ENCODE measurements at regions not wholly inside any gene's neighbourhood (a gene's known extent, or its start where the extent isn't known, plus 50 kb on each side); places are given as distances from the start of the nearest gene placed in this dataset.

GRCh38 chr2:8138923-8139667 is 542.8 kb upstream of the ID2 start:
- Mint-ChIP-seq H3K36me3 (ENCODE audit: low read depth) (no peaks in the 10 kb centered on the region), H3K27me3 (ENCODE audit: insufficient read depth) (no peaks in the 10 kb centered on the region), H3K27ac (no peak overlapping the region), H3K9me3 (no peaks in the 10 kb centered on the region), H3K4me3 (no peak overlapping the region), H3K4me1 (peaks cover 8% of the 10 kb centered on the region)
- no peak overlapping the region for H3K4me3 ChIP-seq (ENCODE audit: low read length)
- no peaks in the 10 kb centered on the region for H3K9me3 ChIP-seq (ENCODE audit: control insufficient read depth, low read length)
- no peak for TF ChIP-seq CTCF (conservative IDR thresholded peaks at IDR 0.05)
- DNase-seq: no peak
- no peak overlapping the region for H3K27ac ChIP-seq (ENCODE audit: low read depth, low read length)
- no peak overlapping the region for H3K9ac ChIP-seq (ENCODE audit: extremely low read depth, low read length, poor library complexity, severe bottlenecking)
- WGBS, 2 experiments (ENCODE audit: insufficient coverage in 1 of 2, insufficient read length in 1 of 2): 89 to 93% methylated on average over 3 to 10 of the region's 10 CpGs
- no peaks in the 10 kb centered on the region for H3K4me1 ChIP-seq (ENCODE audit: control insufficient read depth, insufficient read depth, low read length)
- H3K27me3 ChIP-seq (ENCODE audit: control insufficient read depth, insufficient read depth, low read length, poor library complexity, severe bottlenecking): no peaks in the 10 kb centered on the region
- H3K36me3 ChIP-seq (ENCODE audit: control insufficient read depth, insufficient read depth, low read length): no peaks in the 10 kb centered on the region

- Histone ChIP-seq H3K9ac (ENCODE audit: extremely low read depth, low read length, poor library complexity, severe bottlenecking) (no peak overlapping the region), H3K4me1 (ENCODE audit: control insufficient read depth, insufficient read depth, low read length) (no peaks in the 10 kb centered on the region), H3K27me3 (ENCODE audit: control insufficient read depth, insufficient read depth, low read length, poor library complexity, severe bottlenecking) (no peaks in the 10 kb centered on the region), H3K27ac (ENCODE audit: low read depth, low read length) (no peak overlapping the region), H3K4me3 (ENCODE audit: low read length) (no peak overlapping the region), H3K36me3 (ENCODE audit: control insufficient read depth, insufficient read depth, low read length) (no peaks in the 10 kb centered on the region), H3K9me3 (ENCODE audit: control insufficient read depth, low read length) (no peaks in the 10 kb centered on the region)
- no peak for DNase-seq
- no peaks in the 10 kb centered on the region for H3K36me3 Mint-ChIP-seq (ENCODE audit: low read depth)
- no peaks in the 10 kb centered on the region for H3K9me3 Mint-ChIP-seq
- no peak overlapping the region for H3K27ac Mint-ChIP-seq
- peaks cover 3% of the 10 kb centered on the region for H3K4me1 Mint-ChIP-seq
- no peak for TF ChIP-seq CTCF (conservative IDR thresholded peaks at IDR 0.05)
- WGBS, 2 experiments (ENCODE audit: insufficient coverage in 1 of 2, insufficient read length in 1 of 2): 97 to 100% methylated on average over 1 to 2 of the region's 2 CpGs
- no peaks in the 10 kb centered on the region for H3K27me3 Mint-ChIP-seq (ENCODE audit: insufficient read depth)
- H3K4me3 Mint-ChIP-seq: no peak overlapping the region
Measured at GRCh38 chr2:8139668-8140200, 542.1 kb upstream of the ID2 start.

- Mint-ChIP-seq H3K27ac (no peak overlapping the region), H3K9me3 (no peaks in the 10 kb centered on the region), H3K36me3 (ENCODE audit: low read depth) (no peaks in the 10 kb centered on the region), H3K4me1 (no peaks in the 10 kb centered on the region), H3K4me3 (no peak overlapping the region), H3K27me3 (ENCODE audit: insufficient read depth) (no peaks in the 10 kb centered on the region)
- Histone ChIP-seq H3K4me1 (ENCODE audit: control insufficient read depth, insufficient read depth, low read length) (no peaks in the 10 kb centered on the region), H3K27ac (ENCODE audit: low read depth, low read length) (no peak overlapping the region), H3K9me3 (ENCODE audit: control insufficient read depth, low read length) (no peaks in the 10 kb centered on the region), H3K9ac (ENCODE audit: extremely low read depth, low read length, poor library complexity, severe bottlenecking) (no peak overlapping the region), H3K36me3 (ENCODE audit: control insufficient read depth, insufficient read depth, low read length) (no peaks in the 10 kb centered on the region), H3K4me3 (ENCODE audit: low read length) (no peak overlapping the region), H3K27me3 (ENCODE audit: control insufficient read depth, insufficient read depth, low read length, poor library complexity, severe bottlenecking) (no peaks in the 10 kb centered on the region)
- TF ChIP-seq CTCF (conservative IDR thresholded peaks at IDR 0.05): no peak
- DNase-seq: no peak
- 95 to 97% methylated on average over 5 of the region's 5 CpGs for WGBS, 2 experiments (ENCODE audit: insufficient coverage in 1 of 2, insufficient read length in 1 of 2)
Measured at GRCh38 chr2:8141079-8141707, 540.7 kb upstream of the ID2 start.

Data from endodermal cell (in vitro differentiated cells).